AG09319 (cell line): ENCODE measurements at regions not wholly inside any gene's neighbourhood (a gene's known extent, or its start where the extent isn't known, plus 50 kb on each side); places are given as distances from the start of the nearest gene placed in this dataset.
A peak's percentile ranks its signal among the peaks of the same experiment; 100 is the strongest.

Experiments used
- DNase-seq: peaks from one replicate; pipeline ENCODE4 v3.0.0-alpha.2; 2010; ENCODE audit warnings: low read depth; ENCODE audit errors: extremely low read depth
- CTCF ChIP-seq: IDR thresholded peaks from 2 replicates; pipeline ENCODE4 v1.5.1; 2011; ENCODE audit warnings: low read depth, mild to moderate bottlenecking, inconsistent platforms, low read length, moderate library complexity

- TF ChIP-seq CTCF: no peak
- no peak for DNase-seq
These were observed 240.8 kb upstream of the KLF14 start for GRCh38 chr7:130974794-130975193.

- no peak for TF ChIP-seq CTCF
- DNase-seq: no peak
These were observed 241.7 kb upstream of the KLF14 start for GRCh38 chr7:130975731-130976130.

GRCh38 chr7:130982160-130982638 lies 248.2 kb upstream of the KLF14 start:
- TF ChIP-seq CTCF: peak; percentile 77
- DNase-seq: no peak

- DNase-seq: no peak
- TF ChIP-seq CTCF: no peak
These were observed 248.6 kb upstream of the KLF14 start for GRCh38 chr7:130982651-130983050.

GRCh38 chr7:130985361-130985760 lies 251.4 kb upstream of the KLF14 start:
- no peak for DNase-seq
- no peak for TF ChIP-seq CTCF

GRCh38 chr7:130986261-130986690 lies 252.3 kb upstream of the KLF14 start:
- TF ChIP-seq CTCF: no peak
- no peak for DNase-seq

GRCh38 chr7:130987092-130987491 lies 253.1 kb upstream of the KLF14 start:
- no peak for DNase-seq
- TF ChIP-seq CTCF: no peak
